ENCODE measurements at regions not wholly inside any gene's neighbourhood (a gene's known extent, or its start where the extent isn't known, plus 50 kb on each side); places are given as distances from the start of the nearest gene placed in this dataset.

DNA sequence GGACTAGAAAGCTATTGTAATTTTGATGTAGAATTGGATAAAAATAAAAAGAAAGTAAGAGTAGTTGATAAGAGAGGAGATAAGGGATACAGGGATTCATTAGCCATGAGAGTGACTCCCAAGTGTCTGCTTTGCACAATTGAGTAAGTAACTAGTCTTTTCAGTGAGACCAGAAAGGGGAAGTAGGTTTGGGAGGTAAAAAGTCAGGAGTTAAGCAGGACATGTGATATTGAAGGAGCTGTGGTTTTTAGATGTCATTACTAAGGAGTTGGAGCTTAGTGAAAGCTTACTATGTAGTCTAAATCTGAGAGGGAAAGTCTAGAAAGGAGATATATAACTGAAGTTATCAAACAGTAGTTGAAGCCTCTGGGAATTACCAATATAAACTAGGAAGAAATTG is 93.4 kb downstream of the SLC5A7 start:
- TF ChIP-seq, protein P1, sequence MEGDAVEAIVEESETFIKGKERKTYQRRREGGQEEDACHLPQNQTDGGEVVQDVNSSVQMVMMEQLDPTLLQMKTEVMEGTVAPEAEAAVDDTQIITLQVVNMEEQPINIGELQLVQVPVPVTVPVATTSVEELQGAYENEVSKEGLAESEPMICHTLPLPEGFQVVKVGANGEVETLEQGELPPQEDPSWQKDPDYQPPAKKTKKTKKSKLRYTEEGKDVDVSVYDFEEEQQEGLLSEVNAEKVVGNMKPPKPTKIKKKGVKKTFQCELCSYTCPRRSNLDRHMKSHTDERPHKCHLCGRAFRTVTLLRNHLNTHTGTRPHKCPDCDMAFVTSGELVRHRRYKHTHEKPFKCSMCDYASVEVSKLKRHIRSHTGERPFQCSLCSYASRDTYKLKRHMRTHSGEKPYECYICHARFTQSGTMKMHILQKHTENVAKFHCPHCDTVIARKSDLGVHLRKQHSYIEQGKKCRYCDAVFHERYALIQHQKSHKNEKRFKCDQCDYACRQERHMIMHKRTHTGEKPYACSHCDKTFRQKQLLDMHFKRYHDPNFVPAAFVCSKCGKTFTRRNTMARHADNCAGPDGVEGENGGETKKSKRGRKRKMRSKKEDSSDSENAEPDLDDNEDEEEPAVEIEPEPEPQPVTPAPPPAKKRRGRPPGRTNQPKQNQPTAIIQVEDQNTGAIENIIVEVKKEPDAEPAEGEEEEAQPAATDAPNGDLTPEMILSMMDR (IDR thresholded peaks at IDR 0.05; ENCODE audit: borderline replicate concordance, control extremely low read depth, extremely low read depth, insufficient read depth, missing control alignments), result no peak
- DNase-seq (ENCODE audit: low spot score), result no peak
- in situ Hi-C loops (cut with MboI; ENCODE audit: low sequenced_read_pairs, unreplicated experiment), result no loop called here

DNA sequence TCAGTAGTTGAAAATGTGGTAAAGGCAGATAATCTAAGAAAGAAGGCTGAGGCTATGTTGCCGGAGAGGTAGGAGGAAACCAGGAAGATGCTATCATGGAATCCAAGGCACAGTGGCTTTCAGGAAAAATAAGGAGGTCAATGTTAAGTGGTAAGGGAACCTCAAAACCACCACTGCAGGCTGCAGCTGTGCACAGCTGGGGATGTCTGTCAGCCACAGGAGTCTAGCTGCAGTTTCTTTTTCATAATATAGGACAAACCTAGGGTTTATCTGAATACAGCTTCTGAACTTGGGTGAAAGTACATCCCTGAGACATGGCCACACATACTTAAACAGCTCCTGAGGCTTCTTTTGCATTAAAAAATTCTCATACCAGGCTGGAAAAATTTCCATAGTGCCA is 93.9 kb downstream of the SLC5A7 start:
- DNase-seq (ENCODE audit: low spot score), result no peak
- in situ Hi-C loops (cut with MboI; ENCODE audit: low sequenced_read_pairs, unreplicated experiment), result no loop called here
- TF ChIP-seq, protein P1 (IDR thresholded peaks at IDR 0.05; ENCODE audit: borderline replicate concordance, control extremely low read depth, extremely low read depth, insufficient read depth, missing control alignments), result no peak

DNA sequence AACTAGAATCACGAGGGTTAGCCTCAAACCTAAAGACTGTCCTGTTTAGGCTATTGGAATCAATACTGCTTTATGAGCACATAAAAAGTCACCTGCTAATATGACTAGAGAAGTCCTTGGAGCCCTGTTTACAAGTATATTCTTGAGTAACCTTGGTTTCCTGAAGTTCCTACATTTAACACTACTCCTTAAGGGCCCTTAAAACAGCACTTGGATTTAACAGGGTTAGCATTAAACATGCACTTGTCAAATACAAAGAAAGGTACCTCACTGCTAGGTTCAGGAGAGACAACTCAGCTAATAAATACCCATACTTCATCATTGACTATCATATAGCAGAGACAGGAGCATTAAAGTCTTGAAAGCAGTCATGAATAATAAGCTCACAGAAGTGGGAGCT is 96.7 kb downstream of the SLC5A7 start:
- TF ChIP-seq, protein P1 (IDR thresholded peaks at IDR 0.05; ENCODE audit: borderline replicate concordance, control extremely low read depth, extremely low read depth, insufficient read depth, missing control alignments), result no peak
- in situ Hi-C loops (cut with MboI; ENCODE audit: low sequenced_read_pairs, unreplicated experiment), result no loop called here
- no peak for DNase-seq (ENCODE audit: low spot score)

DNA sequence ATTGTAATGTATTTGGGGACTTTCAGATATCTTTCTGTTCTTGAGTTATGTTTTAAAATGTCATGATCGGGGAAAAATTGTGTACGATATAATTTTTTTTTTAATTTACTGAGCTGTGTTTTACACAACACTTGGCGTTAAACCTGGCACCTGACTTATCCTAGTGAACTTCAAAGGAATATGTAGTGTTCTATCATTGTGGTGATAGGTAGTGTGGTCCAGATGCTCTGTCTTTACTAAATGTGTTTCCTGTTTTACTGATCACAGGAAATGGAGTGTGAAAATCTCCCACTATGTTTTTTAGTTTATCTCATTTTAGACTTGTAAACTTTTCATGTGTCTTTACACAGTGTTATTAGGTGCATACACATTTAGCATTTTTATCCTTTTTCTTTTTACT is 98.0 kb downstream of the SLC5A7 start:
- TF ChIP-seq, protein P1 (IDR thresholded peaks at IDR 0.05; ENCODE audit: borderline replicate concordance, control extremely low read depth, extremely low read depth, insufficient read depth, missing control alignments), result no peak
- in situ Hi-C loops (cut with MboI; ENCODE audit: low sequenced_read_pairs, unreplicated experiment), result no loop called here

DNA sequence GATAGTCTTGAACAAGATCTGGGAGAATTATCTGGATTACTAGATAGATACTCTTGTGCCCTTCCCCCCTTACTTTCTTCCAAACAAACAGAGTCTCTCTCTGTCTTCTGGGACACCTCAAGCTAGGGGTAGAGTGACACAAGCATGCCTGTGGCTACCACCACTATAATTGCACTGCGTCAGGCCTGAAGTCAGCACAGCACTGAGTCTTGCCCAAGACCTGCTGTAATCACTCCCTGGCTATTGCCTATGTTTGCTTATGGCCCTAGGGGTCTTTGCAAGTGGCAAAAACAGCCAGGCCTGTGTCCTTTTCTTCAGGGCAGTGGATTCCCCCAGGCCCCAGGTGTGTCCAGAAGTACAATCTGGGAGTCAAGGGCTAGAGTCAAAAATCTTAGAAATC is 106.6 kb downstream of the SLC5A7 start:
- TF ChIP-seq, protein P1 (IDR thresholded peaks at IDR 0.05; ENCODE audit: borderline replicate concordance, control extremely low read depth, extremely low read depth, insufficient read depth, missing control alignments), result no peak

More for the DNA sequence above, 98.0 kb downstream of the SLC5A7 start:
- DNase-seq (ENCODE audit: low spot score), result no peak

DNA sequence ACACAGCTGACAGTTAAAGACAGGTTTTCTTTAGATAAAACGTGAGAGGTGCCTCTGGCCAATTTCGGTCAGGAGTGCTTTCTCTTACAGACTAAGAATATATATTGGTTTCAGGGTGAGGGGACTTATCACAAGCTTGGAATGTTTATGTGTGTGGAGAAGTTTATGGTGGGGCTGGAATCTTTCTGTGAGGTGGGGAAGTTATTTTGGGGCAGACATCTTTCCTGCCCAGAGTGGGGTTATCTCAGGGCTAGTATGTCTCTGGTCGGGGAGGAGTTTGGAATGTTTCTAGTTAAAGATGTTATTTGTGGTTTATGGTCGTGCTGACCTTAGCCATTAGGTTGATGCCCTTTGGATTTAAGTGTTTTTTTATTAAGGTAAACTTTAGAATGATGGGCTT is 115.2 kb downstream of the SLC5A7 start:
- no peak for DNase-seq (ENCODE audit: low spot score)
- TF ChIP-seq, protein P1 (IDR thresholded peaks at IDR 0.05; ENCODE audit: borderline replicate concordance, control extremely low read depth, extremely low read depth, insufficient read depth, missing control alignments), result no peak
- in situ Hi-C loops (cut with MboI; ENCODE audit: low sequenced_read_pairs, unreplicated experiment), result no loop called here

More for the DNA sequence above, 106.6 kb downstream of the SLC5A7 start:
- in situ Hi-C loops (cut with MboI; ENCODE audit: low sequenced_read_pairs, unreplicated experiment), result no loop called here
- DNase-seq (ENCODE audit: low spot score), result no peak

DNA sequence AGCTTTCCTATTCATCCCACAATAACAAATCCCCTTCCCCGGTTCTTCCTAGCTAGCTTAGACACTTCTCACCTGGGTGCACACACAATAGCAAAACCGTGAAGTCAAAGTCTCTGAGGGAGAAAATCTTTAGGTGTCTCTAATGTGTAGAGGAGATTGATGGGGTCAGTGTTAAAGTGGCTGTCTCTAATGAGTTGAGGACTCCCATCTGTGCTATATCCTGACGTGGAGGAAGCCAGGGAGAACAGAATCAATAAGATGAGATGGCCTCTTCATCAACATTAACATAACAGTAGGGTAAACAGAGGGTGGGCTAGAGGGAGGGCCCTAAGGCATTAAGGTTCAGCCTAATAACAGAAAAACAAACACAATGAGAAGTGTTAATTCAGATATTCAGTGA is 120.4 kb downstream of the SLC5A7 start:
- TF ChIP-seq, protein P1 (IDR thresholded peaks at IDR 0.05; ENCODE audit: borderline replicate concordance, control extremely low read depth, extremely low read depth, insufficient read depth, missing control alignments), result no peak
- no peak for DNase-seq (ENCODE audit: low spot score)
- in situ Hi-C loops (cut with MboI; ENCODE audit: low sequenced_read_pairs, unreplicated experiment), result no loop called here
